MCF 10A (cell line): ENCODE measurements at regions not wholly inside any gene's neighbourhood (a gene's known extent, or its start where the extent isn't known, plus 50 kb on each side); places are given as distances from the start of the nearest gene placed in this dataset.

Source experiments
- BruUV-seq: library from RNA; stranded (reverse); fragments of 400-500 nt; replicated peaks from 2 replicates; lab custom pipeline; 2021; lab: Mats Ljungman, UMichigan
- CTCF ChIA-PET: fragments of 300-600 bp; sonication (Branson Sonifier 250); formaldehyde crosslinking; extraction: SDS; loops from one replicate; lab custom pipeline; 2021; ENCODE audit warnings: antibody characterized with exemption, inconsistent platforms; lab: Yijun Ruan, JAX
- POLR2A ChIA-PET: fragments of 300-600, 350-650 bp; sonication (Branson Sonifier 250); formaldehyde crosslinking; extraction: SDS; loops from one replicate; lab custom pipeline; 2020; ENCODE audit warnings: antibody characterized with exemption, inconsistent platforms; lab: Yijun Ruan, JAX
- DNase-seq: peaks from one replicate; pipeline ENCODE4 v3.0.0-alpha.2; 2018; ENCODE audit not compliant: unreplicated experiment
- H3K27ac Mint-ChIP-seq: one replicate; pipeline ENCODE4 v1.8.0; 2022; ENCODE audit warnings: mild to moderate bottlenecking, low read depth, mixed read lengths; ENCODE audit not compliant: unreplicated experiment
- H3K27me3 Mint-ChIP-seq: one replicate; pipeline ENCODE4 v1.8.0; 2022; ENCODE audit warnings: mixed read lengths; ENCODE audit not compliant: insufficient read depth, unreplicated experiment
- H3K36me3 Mint-ChIP-seq: one replicate; pipeline ENCODE4 v1.8.0; 2022; ENCODE audit warnings: mild to moderate bottlenecking, moderate library complexity, mixed read lengths; ENCODE audit not compliant: insufficient read depth, unreplicated experiment
- H3K4me1 Mint-ChIP-seq: one replicate; pipeline ENCODE4 v1.8.0; 2022; ENCODE audit warnings: mixed read lengths; ENCODE audit not compliant: insufficient read depth, unreplicated experiment
- H3K4me3 Mint-ChIP-seq: one replicate; pipeline ENCODE4 v1.8.0; 2022; ENCODE audit warnings: mild to moderate bottlenecking, moderate library complexity, mixed read lengths; ENCODE audit not compliant: unreplicated experiment
- H3K9me3 Mint-ChIP-seq: one replicate; pipeline ENCODE4 v1.8.0; 2022; ENCODE audit warnings: mixed read lengths; ENCODE audit not compliant: unreplicated experiment
- intact Hi-C: fragments of 100-400 bp; cut with micrococcal nuclease; formaldehyde crosslinking; loops from 2 replicates; pipeline ENCODE4 v1.14.1; 2022
- TF ChIP-seq, protein P1 (sequence below): fragments of 200-600 bp; IDR thresholded peaks from one replicate; pipeline ENCODE4 v1.8.0; 2022; ENCODE audit warnings: antibody characterized with exemption, mild to moderate bottlenecking; ENCODE audit not compliant: unreplicated experiment

DNA sequence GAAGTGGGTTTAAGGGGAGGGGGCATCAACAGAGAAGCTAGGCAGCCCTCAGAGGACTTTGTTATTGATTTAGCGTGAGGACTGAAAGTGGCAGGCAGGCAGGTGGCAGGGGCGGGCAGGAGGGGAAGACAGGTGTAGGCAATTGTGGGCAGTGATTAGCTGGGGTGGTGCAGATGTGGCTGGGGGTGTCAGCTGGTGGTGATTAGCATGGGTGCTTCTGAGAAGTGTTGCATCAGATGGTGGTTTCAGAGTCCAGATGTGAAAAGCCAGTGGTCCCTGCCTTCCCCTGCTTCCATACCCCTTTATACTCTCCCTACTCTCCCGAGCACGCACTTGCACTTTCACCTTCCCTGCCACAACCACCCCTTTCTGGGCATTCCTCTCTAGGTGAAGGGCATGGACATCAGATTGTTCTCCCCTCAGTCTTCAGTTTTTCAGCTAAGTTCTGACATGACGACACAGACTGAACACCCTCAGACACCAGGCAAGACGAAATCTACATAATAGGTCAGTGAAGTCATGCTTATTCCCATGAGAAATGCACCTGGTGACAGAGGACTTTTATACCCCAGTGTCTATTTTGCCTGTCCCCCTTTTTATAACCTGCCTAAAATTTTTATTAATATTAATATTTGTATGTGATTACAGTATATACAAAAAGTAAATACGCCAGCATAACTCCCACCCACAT, 435.7 kb upstream of the CADM1 start:
- no peaks in the 10 kb centered on the region for H3K4me1 Mint-ChIP-seq
- intact Hi-C loops = no loop called here
- no TSS peak for BruUV-seq
- no peaks in the 10 kb centered on the region for H3K36me3 Mint-ChIP-seq
- ChIA-PET CTCF (no interaction called here), POLR2A (no interaction called here)
- no peak for DNase-seq
- H3K27ac Mint-ChIP-seq = no peak overlapping the region
- H3K4me3 Mint-ChIP-seq = no peak overlapping the region
- H3K9me3 Mint-ChIP-seq = peaks cover 31% of the 10 kb centered on the region
- no peaks in the 10 kb centered on the region for H3K27me3 Mint-ChIP-seq
- TF ChIP-seq, protein P1, sequence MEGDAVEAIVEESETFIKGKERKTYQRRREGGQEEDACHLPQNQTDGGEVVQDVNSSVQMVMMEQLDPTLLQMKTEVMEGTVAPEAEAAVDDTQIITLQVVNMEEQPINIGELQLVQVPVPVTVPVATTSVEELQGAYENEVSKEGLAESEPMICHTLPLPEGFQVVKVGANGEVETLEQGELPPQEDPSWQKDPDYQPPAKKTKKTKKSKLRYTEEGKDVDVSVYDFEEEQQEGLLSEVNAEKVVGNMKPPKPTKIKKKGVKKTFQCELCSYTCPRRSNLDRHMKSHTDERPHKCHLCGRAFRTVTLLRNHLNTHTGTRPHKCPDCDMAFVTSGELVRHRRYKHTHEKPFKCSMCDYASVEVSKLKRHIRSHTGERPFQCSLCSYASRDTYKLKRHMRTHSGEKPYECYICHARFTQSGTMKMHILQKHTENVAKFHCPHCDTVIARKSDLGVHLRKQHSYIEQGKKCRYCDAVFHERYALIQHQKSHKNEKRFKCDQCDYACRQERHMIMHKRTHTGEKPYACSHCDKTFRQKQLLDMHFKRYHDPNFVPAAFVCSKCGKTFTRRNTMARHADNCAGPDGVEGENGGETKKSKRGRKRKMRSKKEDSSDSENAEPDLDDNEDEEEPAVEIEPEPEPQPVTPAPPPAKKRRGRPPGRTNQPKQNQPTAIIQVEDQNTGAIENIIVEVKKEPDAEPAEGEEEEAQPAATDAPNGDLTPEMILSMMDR = no peak

DNA sequence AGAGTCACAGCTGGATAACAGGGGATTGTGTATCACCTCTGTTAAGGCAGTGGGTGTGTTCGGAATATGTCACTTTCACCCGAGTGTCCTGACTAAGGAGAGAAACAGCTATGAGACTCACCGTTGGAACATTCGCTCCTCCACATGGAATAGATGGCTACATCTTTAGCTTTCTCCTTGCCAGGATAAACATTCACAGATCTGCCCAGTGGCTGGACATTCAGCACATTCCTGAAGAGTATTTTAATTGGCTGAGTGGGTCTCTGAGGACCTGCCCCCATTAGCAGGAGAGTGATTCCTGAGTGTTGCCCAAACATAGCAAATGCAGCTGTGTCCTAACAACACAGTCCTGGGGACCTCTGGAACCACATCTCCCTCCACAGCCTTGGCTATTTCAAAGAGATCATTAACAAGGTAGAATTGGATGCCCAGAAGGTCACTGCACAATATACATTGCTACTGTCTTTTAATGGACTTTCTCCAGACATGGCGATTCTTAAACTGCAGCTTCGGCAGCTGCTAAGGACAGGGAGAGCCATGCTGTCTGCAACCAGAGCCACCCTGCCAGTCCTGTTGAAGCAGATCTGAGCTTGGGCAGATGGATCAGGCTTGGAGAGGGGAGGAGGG, 435.0 kb upstream of the CADM1 start:
- intact Hi-C loops = no loop called here
- TF ChIP-seq, protein P1 = no peak
- no TSS peak for BruUV-seq
- H3K4me3 Mint-ChIP-seq = no peak overlapping the region
- H3K27ac Mint-ChIP-seq = no peak overlapping the region
- ChIA-PET POLR2A (no interaction called here), CTCF (no interaction called here)
- H3K27me3 Mint-ChIP-seq = no peaks in the 10 kb centered on the region
- no peak for DNase-seq
- no peaks in the 10 kb centered on the region for H3K36me3 Mint-ChIP-seq
- H3K9me3 Mint-ChIP-seq = peaks cover 37% of the 10 kb centered on the region
- no peaks in the 10 kb centered on the region for H3K4me1 Mint-ChIP-seq

DNA sequence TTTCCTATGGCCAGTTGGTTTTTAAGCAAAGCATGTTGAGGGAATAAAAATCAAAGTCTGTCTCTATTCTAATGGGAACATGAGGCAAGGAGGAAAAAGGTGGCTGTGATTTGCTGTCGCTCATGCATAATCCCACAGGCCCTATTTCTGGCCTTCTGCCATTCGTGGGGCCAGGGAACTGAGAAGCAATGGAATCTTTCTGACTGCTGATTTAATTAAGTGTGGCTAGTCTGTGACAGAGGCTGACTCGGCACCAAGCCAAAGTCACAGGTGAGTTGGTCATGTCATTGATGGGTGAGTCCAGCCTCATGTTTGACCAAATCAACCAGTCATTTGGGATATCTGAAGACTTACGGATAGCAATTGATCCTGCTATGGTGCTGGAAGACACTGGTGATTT, 429.3 kb upstream of the CADM1 start:
- Mint-ChIP-seq H3K4me3 (no peak overlapping the region), H3K27ac (no peak overlapping the region), H3K4me1 (no peaks in the 10 kb centered on the region), H3K36me3 (no peaks in the 10 kb centered on the region), H3K27me3 (no peaks in the 10 kb centered on the region), H3K9me3 (peaks cover 38% of the 10 kb centered on the region)
- TF ChIP-seq, protein P1 = no peak
- POLR2A ChIA-PET = no interaction called here
- CTCF ChIA-PET = no interaction called here
- no peak for DNase-seq
- BruUV-seq = no TSS peak
- intact Hi-C loops = no loop called here

DNA sequence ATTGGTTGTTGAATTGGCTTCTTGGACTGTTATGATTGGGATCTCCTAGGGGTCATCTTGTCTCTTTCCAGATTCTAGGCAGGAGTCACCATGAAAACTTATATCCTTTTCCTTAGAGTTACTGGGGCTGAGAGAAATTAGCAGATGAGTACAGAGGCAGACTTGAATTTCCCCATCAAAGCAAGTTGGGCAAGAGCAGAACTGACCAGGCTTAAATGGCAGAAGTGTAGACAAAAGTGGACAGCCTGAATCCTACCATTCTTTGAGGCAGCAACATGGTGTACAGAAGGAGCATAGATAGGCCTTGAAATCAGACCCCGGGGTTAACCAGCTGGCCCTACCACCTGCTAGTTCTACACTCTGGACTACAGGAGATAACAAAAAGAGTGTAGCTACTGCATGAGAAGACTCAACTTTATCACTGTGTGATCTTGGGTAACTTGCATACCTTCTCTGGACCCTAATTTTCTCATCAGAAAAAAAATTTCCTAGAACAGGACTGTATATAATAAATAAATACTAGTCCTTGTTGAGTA, 427.4 kb upstream of the CADM1 start:
- no peaks in the 10 kb centered on the region for H3K36me3 Mint-ChIP-seq
- H3K9me3 Mint-ChIP-seq = peaks cover 32% of the 10 kb centered on the region
- H3K27me3 Mint-ChIP-seq = no peaks in the 10 kb centered on the region
- H3K27ac Mint-ChIP-seq = no peak overlapping the region
- DNase-seq = no peak
- no peak overlapping the region for H3K4me3 Mint-ChIP-seq
- ChIA-PET POLR2A (no interaction called here), CTCF (interaction anchor here (0.6 kb wide), 1 partner anchor 32 kb away, joined by 3 read pairs; no protein-coding TSS in a partner anchor)
- no peaks in the 10 kb centered on the region for H3K4me1 Mint-ChIP-seq
- TF ChIP-seq, protein P1 = no peak
- no TSS peak for BruUV-seq
- intact Hi-C loops = no loop called here
